GM21717 (cell line): ENCODE measurements at regions not wholly inside any gene's neighbourhood (a gene's known extent, or its start where the extent isn't known, plus 50 kb on each side); places are given as distances from the start of the nearest gene placed in this dataset.

Experiments used
- ATAC-seq: cut with Tn5 transposase; IDR thresholded peaks from one replicate; pipeline ENCODE4 v1.9.1; 2021; ENCODE audit warnings: mild to moderate bottlenecking, moderate library complexity; ENCODE audit not compliant: unreplicated experiment

- ATAC-seq, result no peak
Measured at GRCh38 chr4:23278845-23279244, 586.1 kb downstream of the GBA3 start.

GRCh38 chr4:23276076-23276475 lies 583.3 kb downstream of the GBA3 start:
- no peak for ATAC-seq

- no peak for ATAC-seq
Measured at GRCh38 chr4:23269566-23269965, 576.8 kb downstream of the GBA3 start.

- ATAC-seq, result no peak
Measured at GRCh38 chr4:23268072-23268771, 575.5 kb downstream of the GBA3 start.

- ATAC-seq, result no peak
Measured at GRCh38 chr4:23266401-23266800, 573.7 kb downstream of the GBA3 start.

- ATAC-seq, result no peak
Measured at GRCh38 chr4:23260511-23260910, 567.8 kb downstream of the GBA3 start.

GRCh38 chr4:23245203-23245832 lies 552.6 kb downstream of the GBA3 start:
- no peak for ATAC-seq

- no peak for ATAC-seq
Measured at GRCh38 chr4:23242962-23243361, 550.2 kb downstream of the GBA3 start.

GRCh38 chr4:23241408-23241807 lies 548.7 kb downstream of the GBA3 start:
- no peak for ATAC-seq

- no peak for ATAC-seq
Measured at GRCh38 chr4:23238848-23239247, 546.1 kb downstream of the GBA3 start.

- no peak for ATAC-seq
Measured at GRCh38 chr4:23237771-23238170, 545.0 kb downstream of the GBA3 start.

GRCh38 chr4:23235628-23236390 lies 543.1 kb downstream of the GBA3 start:
- ATAC-seq, result no peak

GRCh38 chr4:23234716-23235115 lies 542.0 kb downstream of the GBA3 start:
- no peak for ATAC-seq

- no peak for ATAC-seq
Measured at GRCh38 chr4:23234018-23234417, 541.3 kb downstream of the GBA3 start.

- ATAC-seq, result no peak
Measured at GRCh38 chr4:23233596-23233995, 540.9 kb downstream of the GBA3 start.

GRCh38 chr4:23232987-23233386 lies 540.2 kb downstream of the GBA3 start:
- ATAC-seq, result no peak

- no peak for ATAC-seq
Measured at GRCh38 chr4:23225564-23225963, 532.8 kb downstream of the GBA3 start.

GRCh38 chr4:23224684-23225420 lies 532.1 kb downstream of the GBA3 start:
- no peak for ATAC-seq

- no peak for ATAC-seq
Measured at GRCh38 chr4:23220911-23221310, 528.2 kb downstream of the GBA3 start.

- no peak for ATAC-seq
Measured at GRCh38 chr4:23219779-23220408, 527.2 kb downstream of the GBA3 start.

- ATAC-seq, result no peak
Measured at GRCh38 chr4:23213198-23213597, 520.5 kb downstream of the GBA3 start.
